Transverse colon (tissue), 4 donors: ENCODE measurements at regions not wholly inside any gene's neighbourhood (a gene's known extent, or its start where the extent isn't known, plus 50 kb on each side); places are given as distances from the start of the nearest gene placed in this dataset.

Source experiments
- DNase-seq: peaks from one replicate; pipeline ENCODE4 v3.0.0-alpha.2; 2019
- H3K27ac ChIP-seq, 4 donors: fragments of 200-600 bp; sonication (generic); 2 replicates each; pipeline ENCODE4 v1.5.1; 2016 to 2018; ENCODE audit warnings: inconsistent platforms in 4 of 4
- H3K27me3 ChIP-seq: fragments of 200-600 bp; sonication (generic); 2 replicates; pipeline ENCODE4 v1.5.1; 2017; ENCODE audit warnings: inconsistent platforms
- H3K36me3 ChIP-seq, 4 donors: fragments of 200-600 bp; sonication (generic); 2 replicates each; pipeline ENCODE4 v1.5.1; 2017 to 2019; ENCODE audit warnings: inconsistent platforms in 4 of 4
- H3K4me1 ChIP-seq, 4 donors: fragments of 200-600 bp; sonication (generic); 2 replicates each; pipeline ENCODE4 v1.5.1; 2017 to 2020; ENCODE audit warnings: inconsistent platforms in 4 of 4
- H3K4me3 ChIP-seq, 4 donors: fragments of 200-600 bp; sonication (generic); 1 replicate in 1 of 4; 2 replicates in 3 of 4; pipeline versions ENCODE4 v1.5.1 to v1.6.1; 2017 to 2019; ENCODE audit warnings: inconsistent platforms in 4 of 4
- H3K9me3 ChIP-seq, 2 donors: fragments of 200-600 bp; sonication (generic); 2 replicates each; pipeline ENCODE4 v1.5.1; 2017 to 2019; ENCODE audit warnings: inconsistent platforms in 2 of 2
- CTCF ChIP-seq, 5 experiments: fragments of 200-600 bp in 3 of 5; fragments of 450-650 bp in 2 of 5; sonication (generic) in 3 of 5; IDR thresholded peaks; 1 replicate in 2 of 5; 2 replicates in 3 of 5; pipeline ENCODE4 v1.5.1; 2016 to 2017; ENCODE audit warnings: antibody characterized with exemption in 5 of 5, inconsistent platforms in 3 of 5, mild to moderate bottlenecking in 2 of 5, moderate library complexity in 1 of 5
- EP300 ChIP-seq: sonication (generic); formaldehyde crosslinking; IDR thresholded peaks from one replicate; pipeline ENCODE4 v1.6.1; 2017; ENCODE audit warnings: antibody characterized with exemption, low read depth
- POLR2A ChIP-seq: fragments of 450-650 bp; IDR thresholded peaks from one replicate; pipeline ENCODE4 v1.6.1; 2016; ENCODE audit warnings: antibody characterized with exemption, mild to moderate bottlenecking, moderate library complexity
- POLR2AphosphoS5 ChIP-seq, 3 donors: sonication (generic); formaldehyde crosslinking; IDR thresholded peaks; one replicate each; pipeline ENCODE4 v1.6.1; 2016; ENCODE audit warnings: antibody characterized with exemption in 3 of 3
- WGBS, 2 donors: methylation state at CpG; one replicate each; pipeline ENCODE4 v1.1.5; 2018; ENCODE audit warnings: low coverage in 1 of 2; 5-methylcytosine and 5-hydroxymethylcytosine counted together
- in situ Hi-C, 4 donors: fragments of 200-750 bp; cut with MboI; loops; one replicate each; pipeline versions ENCODE4 v1.15.0 to v1.15.1; 2017; ENCODE audit warnings: low sequenced_read_pairs in 3 of 4, low pct_ligation_motif_present in 1 of 4, low pct_unique_long_range_greater_than_20kb in 1 of 4
- intact Hi-C: fragments of 100-400 bp; cut with DNase I; formaldehyde crosslinking; loops from one replicate; pipeline ENCODE4 v1.15.1; 2023; ENCODE audit warnings: low total_unique reads

- whole genome bisulfite sequencing, 2 donors, result 52 to 67% methylated on average over 5 of the region's 5 CpGs
- DNase-seq, result no peak
- no peak overlapping the region for H3K27ac ChIP-seq
- H3K4me3 ChIP-seq, result no peak overlapping the region
- in situ Hi-C loops, result no loop called here
- no peaks in the 10 kb centered on the region for H3K36me3 ChIP-seq
- no peak for TF ChIP-seq CTCF (IDR thresholded peaks at IDR 0.05)
- no peak for TF ChIP-seq EP300
- TF ChIP-seq POLR2AphosphoS5 (IDR thresholded peaks at IDR 0.05), result no peak
- no peak for TF ChIP-seq POLR2A
- peaks cover 0 to 26% (median 4%) of the 10 kb centered on the region in 4 donors for H3K4me1 ChIP-seq
- no peaks in the 10 kb centered on the region for H3K27me3 ChIP-seq
- intact Hi-C loops, result no loop called here
- no peaks in the 10 kb centered on the region for H3K9me3 ChIP-seq
Measured at GRCh38 chr1:244303610-244303969, 148.1 kb downstream of the ADSS2 start.

GRCh38 chr1:244304156-244304555 lies 147.6 kb downstream of the ADSS2 start:
- Histone ChIP-seq H3K4me3 (no peak overlapping the region), H3K9me3 (no peaks in the 10 kb centered on the region), H3K4me1 (peaks cover 0 to 22% (median 3%) of the 10 kb centered on the region in 4 donors), H3K27ac (no peak overlapping the region), H3K27me3 (no peaks in the 10 kb centered on the region), H3K36me3 (no peaks in the 10 kb centered on the region)
- TF ChIP-seq EP300, result no peak
- no peak for TF ChIP-seq CTCF (IDR thresholded peaks at IDR 0.05)
- no peak for TF ChIP-seq POLR2AphosphoS5 (IDR thresholded peaks at IDR 0.05)
- TF ChIP-seq POLR2A, result no peak
- in situ Hi-C loops, result no loop called here
- intact Hi-C loops, result no loop called here
- WGBS, 2 donors, result 87 to 92% methylated on average over 11 of the region's 11 CpGs
- DNase-seq, result no peak

- WGBS, 2 donors, result 61 to 94% methylated on average over 2 to 3 of the region's 3 CpGs
- H3K36me3 ChIP-seq, result no peaks in the 10 kb centered on the region
- intact Hi-C loops (no loop called here), in situ Hi-C loops (no loop called here)
- H3K27me3 ChIP-seq, result no peaks in the 10 kb centered on the region
- no peak for DNase-seq
- H3K27ac ChIP-seq, result no peak overlapping the region
- TF ChIP-seq CTCF (IDR thresholded peaks at IDR 0.05), result no peak
- no peak for TF ChIP-seq EP300
- TF ChIP-seq POLR2A, result no peak
- no peak for TF ChIP-seq POLR2AphosphoS5 (IDR thresholded peaks at IDR 0.05)
- H3K4me3 ChIP-seq, result no peak overlapping the region
- H3K9me3 ChIP-seq, result no peaks in the 10 kb centered on the region
- H3K4me1 ChIP-seq, result peaks cover 0 to 20% (median 2%) of the 10 kb centered on the region in 4 donors
Measured at GRCh38 chr1:244304656-244305055, 147.1 kb downstream of the ADSS2 start.

- WGBS, 2 donors, result 93 to 100% methylated on average over 1 to 4 of the region's 4 CpGs
- in situ Hi-C loops (no loop called here), intact Hi-C loops (no loop called here)
- H3K9me3 ChIP-seq, result no peaks in the 10 kb centered on the region
- H3K27ac ChIP-seq, result no peak overlapping the region
- no peaks in the 10 kb centered on the region for H3K36me3 ChIP-seq
- H3K27me3 ChIP-seq, result no peaks in the 10 kb centered on the region
- no peak for DNase-seq
- TF ChIP-seq CTCF (IDR thresholded peaks at IDR 0.05), result no peak
- TF ChIP-seq EP300, result no peak
- TF ChIP-seq POLR2AphosphoS5 (IDR thresholded peaks at IDR 0.05), result no peak
- no peak for TF ChIP-seq POLR2A
- peaks cover 0 to 15% (median 2%) of the 10 kb centered on the region in 4 donors for H3K4me1 ChIP-seq
- no peak overlapping the region for H3K4me3 ChIP-seq
Measured at GRCh38 chr1:244305776-244306341, 145.8 kb downstream of the ADSS2 start.
